OCI-LY3 (cell line): ENCODE measurements at regions not wholly inside any gene's neighbourhood (a gene's known extent, or its start where the extent isn't known, plus 50 kb on each side); places are given as distances from the start of the nearest gene placed in this dataset.

Source experiments
- H2AFZ ChIP-seq: fragments of 200-600, 300-600 bp; shearing (Covaris generic); 2 replicates; pipeline ENCODE4 v1.6.0; 2014; ENCODE audit warnings: antibody characterized with exemption, low read depth, low read length
- H3K27ac ChIP-seq: fragments of 200-600, 300-600 bp; sonication (generic); 2 replicates; pipeline ENCODE4 v1.5.1; 2014; ENCODE audit warnings: mild to moderate bottlenecking, low read length, moderate library complexity, mixed read lengths
- H3K27me3 ChIP-seq: fragments of 200-600, 300-600 bp; sonication (generic); 2 replicates; pipeline ENCODE4 v1.6.1; 2014; ENCODE audit warnings: low read depth, low read length, mixed read lengths
- H3K36me3 ChIP-seq: fragments of 200-600, 300-600 bp; sonication (generic); replicated peaks from 2 replicates; pipeline ENCODE3; 2014; ENCODE audit warnings: low read depth, low read length, mixed read lengths
- H3K4me1 ChIP-seq: fragments of 300-600, 200-600 bp; sonication (generic); 2 replicates; pipeline ENCODE4 v1.6.1; 2014; ENCODE audit warnings: low read length, mixed read lengths
- H3K4me2 ChIP-seq: fragments of 200-600, 300-600 bp; sonication (generic); 2 replicates; pipeline ENCODE4 v1.6.1; 2014; ENCODE audit warnings: low read length, mixed read lengths
- H3K4me3 ChIP-seq: fragments of 300-600, 200-600 bp; sonication (generic); 2 replicates; pipeline ENCODE4 v1.5.1; 2014; ENCODE audit warnings: antibody characterized with exemption, mild to moderate bottlenecking, low read length, moderate library complexity
- H3K79me2 ChIP-seq: fragments of 300-600, 200-600 bp; shearing (Covaris generic); 2 replicates; pipeline ENCODE4 v1.6.1; 2014; ENCODE audit warnings: mild to moderate bottlenecking, low read length, mixed read lengths
- H3K9ac ChIP-seq: fragments of 300-600, 200-600 bp; shearing (Covaris generic); 2 replicates; pipeline ENCODE4 v1.6.0; 2014; ENCODE audit warnings: mild to moderate bottlenecking, low read length, moderate library complexity
- H3K9me3 ChIP-seq: fragments of 200-600, 300-600 bp; shearing (Covaris generic); 2 replicates; pipeline ENCODE4 v1.6.1; 2014; ENCODE audit warnings: low read length, mixed read lengths; ENCODE audit not compliant: insufficient read depth
- H4K20me1 ChIP-seq: fragments of 200-600, 300-600 bp; sonication (generic); 2 replicates; pipeline ENCODE4 v1.6.1; 2016; ENCODE audit warnings: low read length, mixed read lengths; ENCODE audit not compliant: insufficient read depth
- CTCF ChIP-seq: fragments of 200-600, 300-600 bp; sonication (generic); IDR thresholded peaks from 2 replicates; pipeline ENCODE4 v1.5.1; 2014; ENCODE audit warnings: antibody characterized with exemption, low read length, low read depth
- EZH2phosphoT487 ChIP-seq: fragments of 200-600 bp; shearing (Covaris generic); IDR thresholded peaks from 2 replicates; pipeline ENCODE4 v1.6.1; 2018; ENCODE audit warnings: antibody characterized with exemption, mixed run types, low read depth

GRCh38 chr5:124053340-124053739 is 541.4 kb downstream of the CSNK1G3 start:
- no peak for TF ChIP-seq CTCF
- no peak for TF ChIP-seq EZH2phosphoT487
- no peak overlapping the region for H3K4me2 ChIP-seq
- no peaks in the 10 kb centered on the region for H3K36me3 ChIP-seq
- H3K27ac ChIP-seq, result no peak overlapping the region
- H2AFZ ChIP-seq, result no peak overlapping the region
- no peaks in the 10 kb centered on the region; the same call in 1 of the 2 replicates for H3K9me3 ChIP-seq
- peaks cover 49% of the 10 kb centered on the region for H3K4me1 ChIP-seq
- no peaks in the 10 kb centered on the region for H3K27me3 ChIP-seq
- H3K4me3 ChIP-seq, result no peak overlapping the region
- no peaks in the 10 kb centered on the region for H4K20me1 ChIP-seq
- no peak overlapping the region for H3K9ac ChIP-seq
- H3K79me2 ChIP-seq, result no peaks in the 10 kb centered on the region

GRCh38 chr5:124052201-124052600 is 540.2 kb downstream of the CSNK1G3 start:
- no peaks in the 10 kb centered on the region for H3K79me2 ChIP-seq
- H2AFZ ChIP-seq, result no peak overlapping the region
- H3K4me3 ChIP-seq, result no peak overlapping the region
- TF ChIP-seq CTCF (no peak), EZH2phosphoT487 (no peak)
- H4K20me1 ChIP-seq, result no peaks in the 10 kb centered on the region
- H3K27me3 ChIP-seq, result no peaks in the 10 kb centered on the region
- no peaks in the 10 kb centered on the region; the same call in 1 of the 2 replicates for H3K9me3 ChIP-seq
- H3K4me1 ChIP-seq, result peaks cover 40% of the 10 kb centered on the region
- no peak overlapping the region for H3K27ac ChIP-seq
- no peak overlapping the region for H3K4me2 ChIP-seq
- H3K9ac ChIP-seq, result no peak overlapping the region
- no peaks in the 10 kb centered on the region for H3K36me3 ChIP-seq

GRCh38 chr5:124050120-124050770 is 538.3 kb downstream of the CSNK1G3 start:
- no peak overlapping the region for H3K4me3 ChIP-seq

GRCh38 chr5:124045412-124045811 is 533.4 kb downstream of the CSNK1G3 start:
- Histone ChIP-seq H3K4me2 (no peak overlapping the region), H3K4me1 (no peaks in the 10 kb centered on the region), H3K9ac (no peak overlapping the region), H3K27me3 (no peaks in the 10 kb centered on the region), H3K36me3 (peaks cover 12% of the 10 kb centered on the region), H4K20me1 (no peaks in the 10 kb centered on the region), H3K27ac (no peak overlapping the region), H3K4me3 (no peak overlapping the region), H3K9me3 (peaks cover 7% of the 10 kb centered on the region; the same call in 1 of the 2 replicates), H2AFZ (no peak overlapping the region), H3K79me2 (no peaks in the 10 kb centered on the region)
- TF ChIP-seq EZH2phosphoT487 (no peak), CTCF (no peak)

More at GRCh38 chr5:124050120-124050770, 538.3 kb downstream of the CSNK1G3 start:
- no peaks in the 10 kb centered on the region for H3K27me3 ChIP-seq
- H3K4me1 ChIP-seq, result peaks cover 21% of the 10 kb centered on the region
- no peaks in the 10 kb centered on the region for H3K79me2 ChIP-seq
- TF ChIP-seq CTCF, result no peak
- H2AFZ ChIP-seq, result no peak overlapping the region
- H3K36me3 ChIP-seq, result no peaks in the 10 kb centered on the region
- no peak overlapping the region for H3K4me2 ChIP-seq
- H3K27ac ChIP-seq, result no peak overlapping the region
- no peaks in the 10 kb centered on the region for H4K20me1 ChIP-seq
- no peaks in the 10 kb centered on the region; the same call in 1 of the 2 replicates for H3K9me3 ChIP-seq
- H3K9ac ChIP-seq, result no peak overlapping the region
